HEK293 (cell line): ENCODE measurements at regions not wholly inside any gene's neighbourhood (a gene's known extent, or its start where the extent isn't known, plus 50 kb on each side); places are given as distances from the start of the nearest gene placed in this dataset.

Source experiments
- TRIM28 ChIP-seq: IDR thresholded peaks from 2 replicates; pipeline ENCODE4 v1.6.1; 2011; ENCODE audit warnings: low read length, control low read depth, borderline replicate concordance
- ZNF37A ChIP-seq: fragments of 450-650 bp; IDR thresholded peaks from 2 replicates; pipeline ENCODE4 v1.5.1; 2018; ENCODE audit warnings: missing biosample characterization, missing genetic modification characterization
- ZNF530 ChIP-seq: fragments of 450-650 bp; formaldehyde crosslinking; IDR thresholded peaks from 2 replicates; pipeline ENCODE4 v1.5.1; 2016; ENCODE audit warnings: low read depth, missing biosample characterization, missing genetic modification characterization
- TF ChIP-seq, protein P1 (sequence below): fragments of 450-650 bp; formaldehyde crosslinking; IDR thresholded peaks from 2 replicates; pipeline ENCODE4 v1.5.1; 2016; ENCODE audit warnings: missing biosample characterization, missing genetic modification characterization
- TF ChIP-seq, protein P2 (sequence below): fragments of 450-650 bp; formaldehyde crosslinking; IDR thresholded peaks from 2 replicates; pipeline ENCODE4 v1.5.1; 2016; ENCODE audit warnings: missing biosample characterization, missing genetic modification characterization

DNA sequence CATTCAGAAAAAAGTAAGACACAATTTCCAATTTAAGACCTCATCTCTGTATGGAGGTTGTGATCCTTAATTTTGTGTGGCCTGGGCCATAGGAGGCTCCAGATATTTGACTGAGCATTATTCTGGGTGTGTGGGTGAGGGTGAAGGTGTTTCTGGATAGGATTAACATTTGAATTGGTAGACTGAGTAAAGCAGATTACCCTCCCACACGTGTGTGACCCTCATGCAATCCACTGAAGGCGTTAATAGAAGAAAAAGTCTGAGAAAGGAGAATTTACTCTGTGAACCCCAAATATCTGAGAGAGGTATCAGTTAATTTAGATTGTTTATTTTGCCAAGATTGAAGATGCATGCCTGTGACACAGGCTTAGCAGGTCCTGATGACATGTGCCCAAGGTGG lies 328.0 kb upstream of the POT1 start:
- TF ChIP-seq, protein P1, sequence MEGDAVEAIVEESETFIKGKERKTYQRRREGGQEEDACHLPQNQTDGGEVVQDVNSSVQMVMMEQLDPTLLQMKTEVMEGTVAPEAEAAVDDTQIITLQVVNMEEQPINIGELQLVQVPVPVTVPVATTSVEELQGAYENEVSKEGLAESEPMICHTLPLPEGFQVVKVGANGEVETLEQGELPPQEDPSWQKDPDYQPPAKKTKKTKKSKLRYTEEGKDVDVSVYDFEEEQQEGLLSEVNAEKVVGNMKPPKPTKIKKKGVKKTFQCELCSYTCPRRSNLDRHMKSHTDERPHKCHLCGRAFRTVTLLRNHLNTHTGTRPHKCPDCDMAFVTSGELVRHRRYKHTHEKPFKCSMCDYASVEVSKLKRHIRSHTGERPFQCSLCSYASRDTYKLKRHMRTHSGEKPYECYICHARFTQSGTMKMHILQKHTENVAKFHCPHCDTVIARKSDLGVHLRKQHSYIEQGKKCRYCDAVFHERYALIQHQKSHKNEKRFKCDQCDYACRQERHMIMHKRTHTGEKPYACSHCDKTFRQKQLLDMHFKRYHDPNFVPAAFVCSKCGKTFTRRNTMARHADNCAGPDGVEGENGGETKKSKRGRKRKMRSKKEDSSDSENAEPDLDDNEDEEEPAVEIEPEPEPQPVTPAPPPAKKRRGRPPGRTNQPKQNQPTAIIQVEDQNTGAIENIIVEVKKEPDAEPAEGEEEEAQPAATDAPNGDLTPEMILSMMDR (tag by site-specific recombination) = no peak
- TF ChIP-seq ZNF530 (tag by site-specific recombination) = no peak
- TF ChIP-seq, protein P2, sequence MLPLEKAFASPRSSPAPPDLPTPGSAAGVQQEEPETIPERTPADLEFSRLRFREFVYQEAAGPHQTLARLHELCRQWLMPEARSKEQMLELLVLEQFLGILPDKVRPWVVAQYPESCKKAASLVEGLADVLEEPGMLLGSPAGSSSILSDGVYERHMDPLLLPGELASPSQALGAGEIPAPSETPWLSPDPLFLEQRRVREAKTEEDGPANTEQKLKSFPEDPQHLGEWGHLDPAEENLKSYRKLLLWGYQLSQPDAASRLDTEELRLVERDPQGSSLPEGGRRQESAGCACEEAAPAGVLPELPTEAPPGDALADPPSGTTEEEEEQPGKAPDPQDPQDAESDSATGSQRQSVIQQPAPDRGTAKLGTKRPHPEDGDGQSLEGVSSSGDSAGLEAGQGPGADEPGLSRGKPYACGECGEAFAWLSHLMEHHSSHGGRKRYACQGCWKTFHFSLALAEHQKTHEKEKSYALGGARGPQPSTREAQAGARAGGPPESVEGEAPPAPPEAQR = no peak
- TF ChIP-seq TRIM28 = no peak
- no peak for TF ChIP-seq ZNF37A (tag by site-specific recombination)
